HG02759 (cell line): ENCODE measurements at regions not wholly inside any gene's neighbourhood (a gene's known extent, or its start where the extent isn't known, plus 50 kb on each side); places are given as distances from the start of the nearest gene placed in this dataset.
"Not testable (repeated sequence)": the region's sequence is repeated elsewhere in the genome, so short reads cannot be mapped to it uniquely, and the experiment has no call there.

ENCODE experiments used
- ATAC-seq: cut with Tn5 transposase; IDR thresholded peaks from one replicate; pipeline ENCODE4 v1.9.1; 2021; ENCODE audit warnings: mild to moderate bottlenecking, moderate library complexity; ENCODE audit not compliant: unreplicated experiment

DNA sequence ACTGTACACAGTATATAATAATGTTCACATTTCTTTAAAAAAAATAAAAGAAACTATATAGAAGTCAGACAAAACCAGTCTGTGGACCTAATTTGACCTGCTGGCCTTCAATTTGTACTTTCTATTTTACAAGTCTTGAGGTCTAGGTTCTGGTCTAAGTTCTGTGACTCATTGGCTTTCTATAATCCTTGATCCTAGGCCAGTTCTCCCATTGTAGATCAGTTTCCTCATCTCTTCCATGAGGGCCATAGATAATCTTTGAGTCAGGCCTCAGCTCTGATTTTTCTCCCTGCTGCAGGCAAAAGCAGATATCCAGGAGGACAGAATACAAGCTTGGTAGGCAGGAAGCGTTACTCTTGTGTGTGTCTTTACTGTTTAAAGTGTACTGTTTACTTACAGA lies 603.7 kb upstream of the CAMK1G start:
- ATAC-seq, result no peak

DNA sequence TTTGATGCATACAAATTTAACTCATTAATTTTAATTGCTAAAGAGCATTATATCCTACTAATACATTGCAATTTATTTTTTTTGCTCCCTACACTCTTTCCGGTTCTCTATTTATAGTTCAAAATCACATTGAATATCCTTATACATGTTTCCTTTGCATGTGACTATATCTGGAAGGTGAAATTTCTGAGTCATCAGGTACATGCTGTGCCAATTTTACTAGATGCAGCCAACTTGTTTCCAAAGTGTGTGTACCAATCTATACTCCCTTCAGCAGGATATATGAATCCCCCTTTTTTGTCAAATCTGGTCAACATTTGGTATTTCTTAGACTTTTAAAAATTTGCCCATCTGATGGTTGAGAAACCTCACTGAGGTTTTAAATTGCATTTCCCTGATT lies 602.9 kb upstream of the CAMK1G start:
- no peak for ATAC-seq

DNA sequence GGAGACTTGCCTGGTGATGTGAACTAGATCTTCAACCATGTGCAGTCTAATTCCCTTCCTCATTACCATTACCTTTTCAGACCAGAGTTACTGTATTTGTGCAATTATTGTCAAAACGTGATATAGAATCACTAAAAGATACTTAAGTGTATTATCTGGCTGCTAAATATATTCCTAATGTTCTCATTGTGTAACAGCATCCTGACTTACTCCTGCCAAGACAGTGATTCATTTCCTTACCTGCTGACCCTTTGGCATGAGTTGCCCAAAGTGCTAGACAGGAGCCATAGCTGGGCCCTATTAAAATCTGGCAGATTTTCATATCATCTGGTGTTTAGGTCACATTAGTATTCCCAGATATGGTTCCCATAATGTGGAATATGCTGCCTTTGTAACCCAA lies 598.3 kb upstream of the CAMK1G start:
- no peak for ATAC-seq

DNA sequence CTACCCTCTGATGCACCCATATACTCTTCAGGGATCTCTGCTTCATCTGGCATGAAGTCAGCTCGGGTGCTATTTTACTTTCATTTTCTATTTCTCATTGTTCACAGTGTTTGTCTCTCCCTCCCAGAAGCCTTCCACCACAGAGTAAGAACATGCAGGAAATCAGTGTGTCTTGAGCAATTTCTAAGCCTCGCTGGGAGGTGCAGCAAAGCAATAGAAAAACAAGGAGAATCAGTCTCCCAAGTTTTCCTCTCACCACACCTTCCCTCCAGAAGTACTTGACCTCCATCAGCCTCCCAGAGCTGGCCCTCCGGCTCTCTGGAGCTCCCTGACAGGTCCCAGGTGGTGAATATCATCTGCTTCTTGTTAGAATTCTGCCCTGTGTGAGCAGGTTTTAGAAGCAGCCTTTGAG lies 594.7 kb upstream of the CAMK1G start:
- peak; percentile 98 for ATAC-seq

DNA sequence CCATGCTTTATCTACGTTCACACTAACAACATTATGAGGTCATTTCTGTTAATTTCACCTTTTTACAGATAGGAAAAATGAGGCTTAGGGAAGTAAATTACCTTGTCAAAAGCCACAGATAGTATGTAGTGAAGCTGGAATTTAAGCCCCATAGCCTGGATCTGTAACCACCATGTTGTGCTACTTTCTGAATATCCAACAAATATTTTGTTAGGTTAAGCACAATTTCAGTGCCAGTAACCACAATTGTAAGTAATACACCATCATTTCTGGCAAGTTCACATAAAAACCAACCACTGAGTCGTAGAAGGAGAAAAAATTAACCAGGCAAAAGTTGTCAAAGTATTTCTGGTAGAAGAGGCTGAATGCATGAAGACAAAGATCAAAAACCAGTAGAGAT lies 593.1 kb upstream of the CAMK1G start:
- no peak for ATAC-seq

DNA sequence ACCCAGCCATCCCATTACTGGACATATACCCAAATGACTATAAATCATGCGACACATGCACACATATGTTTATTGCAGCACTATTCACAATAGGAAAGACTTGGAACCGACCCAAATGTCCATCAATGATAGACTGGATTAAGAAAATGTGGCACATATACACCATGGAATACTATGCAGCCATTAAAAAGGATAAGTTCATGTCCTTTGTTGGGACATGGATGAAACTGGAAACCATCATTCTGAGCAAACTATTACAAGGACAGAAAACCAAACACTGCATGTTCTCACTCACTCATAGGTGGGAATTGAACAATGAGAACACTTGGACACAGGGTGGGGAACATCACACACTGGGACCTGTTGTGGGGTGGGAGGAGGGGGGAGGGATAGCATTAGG lies 586.5 kb upstream of the CAMK1G start:
- not testable (repeated sequence) for ATAC-seq

DNA sequence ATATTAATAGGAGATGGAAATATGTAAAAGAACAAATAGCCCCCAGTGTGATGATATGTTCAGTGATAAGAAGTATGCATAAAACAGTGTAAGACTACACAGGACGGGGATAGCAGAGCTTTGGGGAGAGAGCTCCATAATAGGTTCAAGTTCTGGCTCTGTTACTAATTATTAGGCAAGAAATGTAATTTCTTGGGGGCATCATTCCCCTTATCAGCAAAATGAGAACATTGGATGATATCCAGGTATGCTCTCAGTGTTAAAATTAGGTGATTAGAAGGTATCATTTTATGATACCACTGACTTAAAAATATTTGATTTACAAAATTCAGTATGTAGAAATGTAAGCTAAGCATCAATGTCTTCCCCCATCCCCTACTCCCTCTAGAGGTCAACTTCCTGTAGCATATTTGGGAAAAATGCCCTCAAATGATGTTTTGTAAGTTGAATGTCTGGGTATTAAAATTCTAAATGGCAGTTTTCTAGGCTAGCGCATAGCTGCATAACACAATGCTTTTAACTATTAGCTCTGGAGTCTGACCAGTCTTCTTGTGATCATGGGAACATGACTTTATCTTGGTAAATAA lies 585.7 kb upstream of the CAMK1G start:
- ATAC-seq, result no peak

DNA sequence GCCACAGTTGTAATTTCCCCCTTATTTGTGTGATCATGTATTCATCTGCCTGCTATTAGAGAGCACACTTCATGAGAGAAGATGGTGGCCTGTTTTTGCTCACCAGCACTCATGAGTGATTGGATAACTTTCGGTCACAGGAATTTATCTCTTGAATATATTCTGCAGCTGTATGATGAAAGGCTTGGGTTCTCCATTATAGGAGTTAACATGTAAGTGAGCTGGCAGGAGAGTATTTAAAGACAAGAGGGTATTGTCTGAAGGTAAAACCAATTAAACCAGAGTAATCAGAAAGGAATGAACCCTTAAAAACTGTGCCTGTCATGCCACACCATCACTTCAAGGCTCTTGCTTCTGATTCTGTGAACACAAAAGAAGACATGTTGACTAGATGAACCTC lies 574.9 kb upstream of the CAMK1G start:
- no peak for ATAC-seq

DNA sequence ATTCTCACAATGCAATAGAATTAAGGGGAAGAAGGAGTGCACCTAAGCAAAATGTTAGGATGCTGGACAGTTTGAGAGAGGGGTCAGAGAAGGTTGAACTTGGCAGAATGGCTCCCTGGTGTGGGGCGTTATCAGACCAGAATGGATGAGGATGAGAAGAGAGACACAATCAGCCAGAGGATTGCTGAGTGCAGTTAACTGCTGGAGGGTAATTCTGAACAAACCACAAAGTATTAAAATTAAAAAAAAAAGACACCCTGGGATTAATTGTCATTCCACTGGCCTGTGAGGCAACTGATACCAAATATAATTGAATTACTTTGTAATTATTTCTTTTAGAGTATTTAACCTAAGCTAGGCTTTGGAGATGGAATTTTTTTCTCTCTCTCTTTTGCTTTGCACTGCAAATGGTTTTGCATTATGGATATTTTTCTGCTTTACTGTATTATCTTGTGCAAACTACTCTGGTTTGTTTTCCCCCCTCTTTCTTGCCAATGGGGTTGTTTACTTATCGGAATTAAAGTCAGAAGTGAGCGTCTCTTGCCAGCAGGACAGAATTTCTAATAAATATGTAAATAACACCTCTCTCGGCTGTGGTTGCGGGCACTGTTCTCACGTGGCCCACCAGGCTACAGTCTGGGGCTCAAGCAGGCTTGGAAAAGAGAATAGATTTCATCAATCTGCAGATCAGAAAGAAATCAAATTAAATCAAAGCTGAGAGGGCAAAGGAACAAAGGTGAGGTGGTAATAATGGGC lies 572.9 kb upstream of the CAMK1G start:
- no peak for ATAC-seq

DNA sequence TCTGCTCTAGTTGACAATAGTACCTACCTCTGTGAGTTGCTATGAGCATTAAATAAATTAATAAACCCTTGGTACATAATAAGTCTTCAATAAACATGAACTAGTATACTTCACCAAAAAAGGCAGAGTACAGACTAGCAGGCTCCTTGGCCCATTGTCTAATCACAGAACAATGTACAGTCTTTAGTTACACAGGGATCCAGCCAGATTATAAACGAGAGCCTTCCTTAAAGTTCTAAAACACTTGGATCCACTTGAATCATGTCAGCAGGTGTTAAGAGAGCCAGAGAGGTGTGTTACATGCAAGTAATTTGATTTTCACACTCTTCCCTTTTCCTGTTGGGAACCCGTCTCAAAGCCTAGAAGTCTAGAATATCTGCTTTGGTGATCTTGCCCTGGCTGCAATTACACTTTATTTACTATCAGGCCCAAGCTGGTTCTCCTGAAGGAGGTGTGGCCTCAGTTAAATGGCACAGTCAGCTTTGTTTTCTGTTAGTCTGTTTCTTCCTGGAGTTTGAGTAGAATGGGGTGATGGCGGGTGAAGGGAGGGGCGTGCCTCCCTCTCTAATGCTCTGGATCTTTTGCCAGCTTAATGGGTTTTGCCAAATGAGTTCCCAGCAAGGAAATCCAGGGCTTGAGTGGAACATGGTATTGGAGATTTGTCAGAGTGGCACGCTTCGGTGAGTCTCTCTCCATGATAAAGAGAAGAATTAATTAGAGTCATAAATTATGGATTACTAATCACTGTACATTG lies 570.9 kb upstream of the CAMK1G start:
- ATAC-seq, result no peak

DNA sequence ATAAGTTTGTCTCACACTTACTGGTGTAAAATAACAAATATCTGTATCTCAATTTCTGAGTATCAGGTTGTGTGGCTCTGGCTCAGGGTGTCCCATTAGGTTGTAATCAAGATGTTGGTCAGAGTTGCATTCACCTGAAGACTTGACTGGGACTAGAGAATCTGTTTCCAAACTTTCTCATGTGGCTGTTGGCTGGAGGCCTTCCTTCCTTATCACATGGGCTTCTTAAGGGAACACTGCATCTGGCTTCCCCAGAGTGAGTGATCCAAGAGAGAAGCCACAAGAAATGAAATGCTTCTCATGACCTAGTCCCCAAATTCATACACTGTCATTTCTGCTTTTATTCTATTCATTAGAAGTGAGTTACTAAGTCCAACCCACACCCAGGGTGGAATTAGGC lies 568.4 kb upstream of the CAMK1G start:
- no peak for ATAC-seq

DNA sequence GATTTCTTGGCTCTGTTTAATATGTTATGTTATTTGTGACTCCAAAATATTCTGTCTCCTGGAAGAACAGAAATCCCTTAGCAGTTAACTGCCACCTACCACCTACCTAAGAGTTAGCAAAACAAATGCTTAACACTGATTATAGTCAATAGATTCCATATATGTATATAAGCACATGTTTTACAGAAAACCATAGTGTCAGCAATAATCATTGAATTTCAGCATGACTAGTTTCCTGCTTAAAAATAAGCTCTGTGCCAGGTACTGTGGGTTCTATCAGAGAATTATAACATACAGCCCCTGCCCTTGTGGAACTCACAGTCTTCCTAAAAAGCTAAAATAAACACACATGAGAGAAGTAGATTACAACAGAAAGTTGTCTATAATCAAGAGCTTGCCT lies 561.9 kb upstream of the CAMK1G start:
- no peak for ATAC-seq

DNA sequence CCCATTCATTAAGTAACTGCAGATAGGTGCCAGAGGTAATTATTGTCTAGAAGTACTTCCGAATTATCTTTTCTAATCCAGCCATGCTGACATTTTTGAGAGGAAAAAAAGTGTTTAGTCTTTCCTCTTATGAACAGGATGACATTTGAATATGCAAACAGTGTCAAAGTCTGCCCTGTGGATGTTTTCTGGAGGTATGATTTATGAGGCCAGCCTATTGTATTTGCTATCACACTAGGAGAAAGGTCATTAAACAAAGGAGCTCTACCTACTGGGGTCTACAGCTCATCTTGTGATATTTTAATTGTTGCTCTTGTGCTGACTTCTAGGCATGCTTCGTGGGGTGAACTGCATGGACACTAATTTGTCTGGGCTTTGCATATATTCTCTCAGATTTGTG lies 559.7 kb upstream of the CAMK1G start:
- no peak for ATAC-seq

DNA sequence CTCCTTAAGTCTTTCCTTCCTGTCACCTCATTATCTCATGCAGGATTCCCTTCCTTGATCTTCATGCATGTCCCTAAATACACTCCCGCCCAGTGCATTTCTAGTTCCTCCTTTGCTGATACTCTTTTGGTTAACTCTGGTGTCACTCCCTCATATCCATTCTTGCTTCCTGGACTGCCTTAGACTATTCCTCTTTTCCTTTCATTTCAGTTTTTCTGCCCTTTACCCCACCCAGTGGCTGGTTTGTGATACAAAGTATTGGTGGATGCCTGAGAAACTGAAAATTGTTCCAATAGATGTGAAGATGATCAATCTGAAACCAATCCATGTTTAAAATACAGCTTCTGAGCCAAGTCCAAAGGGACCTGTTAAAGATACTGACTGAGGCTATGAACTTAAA lies 553.8 kb upstream of the CAMK1G start:
- ATAC-seq, result no peak

DNA sequence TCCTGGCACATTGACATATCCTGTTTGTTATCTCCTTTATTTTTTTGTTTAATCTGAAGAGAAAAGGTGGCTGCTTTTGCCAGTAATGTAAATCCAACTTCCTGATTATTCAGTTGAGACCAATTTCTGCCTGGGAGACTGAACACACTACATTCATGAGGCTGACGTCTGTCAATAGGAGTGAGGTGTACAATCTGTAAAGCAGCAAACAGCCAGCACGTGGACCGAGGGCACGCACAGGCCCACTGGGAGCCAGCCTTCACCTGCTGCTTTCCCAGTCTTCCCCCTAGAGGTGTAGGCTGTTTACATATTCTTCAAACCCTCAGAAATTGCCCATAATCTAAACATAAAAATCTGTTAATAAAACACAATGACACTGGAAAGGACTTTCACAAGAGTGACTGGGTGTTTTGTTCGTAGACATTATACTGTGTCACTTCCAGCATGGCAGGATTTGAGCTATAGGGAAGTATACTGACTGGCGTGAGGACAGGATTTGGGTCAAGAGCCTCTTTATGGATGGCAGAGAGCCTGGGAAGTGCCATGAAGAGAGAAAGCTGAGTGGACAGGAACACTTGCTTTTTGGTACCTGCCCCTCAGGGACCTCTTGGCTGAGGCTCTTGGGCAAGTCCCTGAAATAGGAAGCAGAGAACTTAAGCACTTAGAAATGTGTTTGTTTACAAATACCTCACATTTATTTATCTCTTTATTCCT lies 552.9 kb upstream of the CAMK1G start:
- no peak for ATAC-seq

DNA sequence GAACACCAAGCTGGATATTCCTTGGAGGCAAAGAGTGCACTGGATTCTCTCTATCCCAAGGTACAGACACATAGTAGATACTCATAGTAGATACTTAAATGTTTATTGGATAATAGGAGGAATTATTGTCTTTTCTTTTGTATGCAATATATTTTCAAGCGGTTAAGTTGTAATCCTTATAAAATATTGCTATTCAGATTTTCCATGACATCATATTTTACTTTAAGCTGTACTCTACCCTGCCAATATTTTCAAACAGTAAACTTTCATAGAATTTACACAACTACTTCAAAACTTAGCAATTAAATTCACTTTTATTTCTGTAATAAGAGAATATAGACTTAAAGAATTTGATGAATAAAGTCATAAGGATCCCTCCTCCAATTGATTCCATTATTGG lies 546.5 kb upstream of the CAMK1G start:
- ATAC-seq, result no peak

DNA sequence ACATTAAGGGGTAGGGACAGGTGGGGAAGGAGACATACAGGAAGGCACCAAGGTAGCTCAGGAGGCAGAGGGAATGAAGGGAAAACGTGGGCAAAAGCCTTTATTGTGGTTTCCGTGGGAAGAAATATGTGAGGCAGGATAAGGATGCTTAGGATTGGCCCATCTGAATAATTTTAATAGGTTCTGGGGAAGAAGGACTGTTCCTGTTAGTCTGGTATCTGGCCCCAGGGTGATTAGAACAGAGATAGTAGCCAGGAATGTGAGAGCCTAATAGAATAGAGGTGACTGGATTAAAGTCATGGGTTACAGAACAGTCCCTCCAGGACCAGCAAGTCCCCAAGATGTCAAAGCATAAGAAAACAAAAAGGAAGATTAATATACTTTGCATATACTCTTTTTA lies 545.2 kb upstream of the CAMK1G start:
- ATAC-seq, result no peak

DNA sequence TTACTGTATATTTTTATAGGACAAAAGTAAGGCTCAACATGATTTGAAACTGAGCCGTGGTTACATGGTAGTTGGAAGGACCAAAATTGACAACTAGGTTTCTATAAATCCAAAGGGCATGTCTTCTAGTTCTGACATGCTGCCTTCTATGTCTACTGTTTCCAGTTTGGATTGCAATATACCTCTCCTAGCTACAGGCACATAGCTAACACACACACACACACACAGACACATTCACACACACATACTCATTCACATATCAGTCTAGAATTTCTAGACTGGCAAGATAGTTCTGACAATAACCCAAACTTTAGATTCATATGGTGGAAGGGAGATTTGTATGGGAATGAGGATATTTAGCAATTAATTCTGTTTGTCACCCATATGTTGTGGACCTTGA lies 544.8 kb upstream of the CAMK1G start:
- ATAC-seq, result no peak

DNA sequence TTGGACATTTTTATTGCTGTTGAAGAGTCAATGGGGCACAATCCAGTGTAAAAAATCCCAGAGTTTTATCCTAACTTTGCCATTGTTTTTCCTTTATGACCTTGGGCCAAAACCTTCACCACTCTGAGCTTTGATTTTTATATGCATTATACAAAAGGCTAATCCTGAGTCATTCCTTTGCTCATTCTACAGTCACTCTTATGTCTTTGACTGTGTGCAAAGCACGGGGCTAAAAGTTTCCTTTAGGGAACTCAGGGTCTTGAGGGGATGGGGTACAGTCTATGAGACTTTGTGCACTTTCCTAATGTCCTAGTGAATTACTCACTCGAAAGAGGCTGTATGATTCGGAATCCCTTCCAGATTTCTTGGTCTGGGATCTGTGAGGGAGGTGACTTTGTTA lies 543.2 kb upstream of the CAMK1G start:
- ATAC-seq, result no peak

DNA sequence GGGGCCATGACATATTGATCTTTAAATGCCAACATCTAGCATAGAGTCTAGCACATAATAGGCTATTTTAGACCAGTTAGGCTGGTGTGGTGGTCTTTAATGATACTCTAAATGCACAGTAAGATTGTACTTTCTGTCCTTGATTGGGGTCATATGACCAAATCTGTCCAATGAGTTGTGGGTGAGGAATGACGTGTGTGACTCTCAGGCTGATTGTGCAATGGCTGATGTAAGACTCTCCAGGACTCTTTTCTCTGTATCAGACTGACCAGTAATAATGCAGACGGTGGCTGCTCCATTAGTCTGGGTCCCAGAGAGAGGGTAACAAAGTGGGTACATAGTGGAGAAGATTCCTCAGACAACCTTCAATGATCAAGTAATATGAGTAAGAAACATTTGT lies 541.6 kb upstream of the CAMK1G start:
- no peak for ATAC-seq

DNA sequence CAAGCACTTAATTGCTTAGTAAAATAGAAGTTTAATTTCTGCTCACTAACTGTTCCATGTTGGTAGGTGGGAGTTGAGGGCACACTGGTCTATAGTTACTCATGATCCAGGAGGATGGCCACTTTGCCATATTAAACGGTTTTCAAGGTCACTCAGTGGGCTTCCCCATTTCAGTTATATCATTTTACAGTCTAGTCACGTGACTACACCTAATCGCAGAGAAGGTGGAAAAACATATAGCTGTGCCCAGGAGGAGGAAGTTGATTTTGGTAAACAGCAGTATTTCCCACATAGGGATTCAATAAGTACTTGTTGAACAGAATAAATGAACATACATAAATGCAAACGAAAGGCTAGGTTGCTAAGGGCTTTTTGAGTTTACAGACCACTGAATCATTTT lies 541.1 kb upstream of the CAMK1G start:
- no peak for ATAC-seq
